ENCODE measurements at regions not wholly inside any gene's neighbourhood (a gene's known extent, or its start where the extent isn't known, plus 50 kb on each side); places are given as distances from the start of the nearest gene placed in this dataset.

DNA sequence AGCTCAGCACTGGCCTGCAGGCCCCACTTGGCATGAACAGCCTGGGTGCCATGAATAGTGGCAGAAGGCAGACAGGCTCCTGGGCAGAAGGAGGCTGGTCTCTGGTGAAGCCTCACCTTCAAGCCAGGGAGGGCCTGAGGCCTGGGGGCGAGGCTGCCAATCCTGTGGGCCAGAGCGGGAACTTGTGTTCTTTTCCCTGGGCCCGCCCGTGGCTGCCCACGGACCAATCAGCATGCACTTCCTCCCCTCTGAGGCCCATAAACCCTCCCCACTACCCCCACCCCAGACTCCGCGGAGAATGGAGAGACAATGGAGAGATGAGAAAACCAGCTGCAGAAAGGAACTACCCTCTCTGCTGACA is 283.8 kb upstream of the ROBO1 start:
- ATAC-seq, result no peak
- H3K4me3 ChIP-seq (ENCODE audit: low read depth in 2 of 2, low read length in 2 of 2), result no peak overlapping the region
- in situ Hi-C loops (cut with HindIII; ENCODE audit: low pct_unique_long_range_greater_than_20kb, low sequenced_read_pairs) (no loop called here), intact Hi-C loops (cut with micrococcal nuclease; ENCODE audit: unreplicated experiment) (no loop called here)
- H3K36me3 ChIP-seq (ENCODE audit: control insufficient read depth, insufficient read depth, low read length), result no peaks in the 10 kb centered on the region
- H3K9me3 ChIP-seq (ENCODE audit: control insufficient read depth, insufficient read depth, low read depth, low read length), result no peaks in the 10 kb centered on the region
- CTCF ChIA-PET, result no interaction called here
- no peaks in the 10 kb centered on the region for H3K27me3 ChIP-seq (ENCODE audit: control insufficient read depth, insufficient read depth, low read length)
- BruUV-seq (replicated peaks), result no TSS peak
- POLR2A ChIA-PET, result no interaction called here
- TF ChIP-seq TCF7L2 (IDR thresholded peaks at IDR 0.05; ENCODE audit: low read depth, low read length), result no peak
- TF ChIP-seq, protein P1, sequence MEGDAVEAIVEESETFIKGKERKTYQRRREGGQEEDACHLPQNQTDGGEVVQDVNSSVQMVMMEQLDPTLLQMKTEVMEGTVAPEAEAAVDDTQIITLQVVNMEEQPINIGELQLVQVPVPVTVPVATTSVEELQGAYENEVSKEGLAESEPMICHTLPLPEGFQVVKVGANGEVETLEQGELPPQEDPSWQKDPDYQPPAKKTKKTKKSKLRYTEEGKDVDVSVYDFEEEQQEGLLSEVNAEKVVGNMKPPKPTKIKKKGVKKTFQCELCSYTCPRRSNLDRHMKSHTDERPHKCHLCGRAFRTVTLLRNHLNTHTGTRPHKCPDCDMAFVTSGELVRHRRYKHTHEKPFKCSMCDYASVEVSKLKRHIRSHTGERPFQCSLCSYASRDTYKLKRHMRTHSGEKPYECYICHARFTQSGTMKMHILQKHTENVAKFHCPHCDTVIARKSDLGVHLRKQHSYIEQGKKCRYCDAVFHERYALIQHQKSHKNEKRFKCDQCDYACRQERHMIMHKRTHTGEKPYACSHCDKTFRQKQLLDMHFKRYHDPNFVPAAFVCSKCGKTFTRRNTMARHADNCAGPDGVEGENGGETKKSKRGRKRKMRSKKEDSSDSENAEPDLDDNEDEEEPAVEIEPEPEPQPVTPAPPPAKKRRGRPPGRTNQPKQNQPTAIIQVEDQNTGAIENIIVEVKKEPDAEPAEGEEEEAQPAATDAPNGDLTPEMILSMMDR (IDR thresholded peaks at IDR 0.05), result no peak
- TF ChIP-seq POLR2AphosphoS5 (IDR thresholded peaks at IDR 0.05; ENCODE audit: low read depth, low read length), result no peak
- no peak for TF ChIP-seq SIN3A (IDR thresholded peaks at IDR 0.05; ENCODE audit: borderline replicate concordance, insufficient read depth, low read depth, low read length)
- TF ChIP-seq, protein P2, sequence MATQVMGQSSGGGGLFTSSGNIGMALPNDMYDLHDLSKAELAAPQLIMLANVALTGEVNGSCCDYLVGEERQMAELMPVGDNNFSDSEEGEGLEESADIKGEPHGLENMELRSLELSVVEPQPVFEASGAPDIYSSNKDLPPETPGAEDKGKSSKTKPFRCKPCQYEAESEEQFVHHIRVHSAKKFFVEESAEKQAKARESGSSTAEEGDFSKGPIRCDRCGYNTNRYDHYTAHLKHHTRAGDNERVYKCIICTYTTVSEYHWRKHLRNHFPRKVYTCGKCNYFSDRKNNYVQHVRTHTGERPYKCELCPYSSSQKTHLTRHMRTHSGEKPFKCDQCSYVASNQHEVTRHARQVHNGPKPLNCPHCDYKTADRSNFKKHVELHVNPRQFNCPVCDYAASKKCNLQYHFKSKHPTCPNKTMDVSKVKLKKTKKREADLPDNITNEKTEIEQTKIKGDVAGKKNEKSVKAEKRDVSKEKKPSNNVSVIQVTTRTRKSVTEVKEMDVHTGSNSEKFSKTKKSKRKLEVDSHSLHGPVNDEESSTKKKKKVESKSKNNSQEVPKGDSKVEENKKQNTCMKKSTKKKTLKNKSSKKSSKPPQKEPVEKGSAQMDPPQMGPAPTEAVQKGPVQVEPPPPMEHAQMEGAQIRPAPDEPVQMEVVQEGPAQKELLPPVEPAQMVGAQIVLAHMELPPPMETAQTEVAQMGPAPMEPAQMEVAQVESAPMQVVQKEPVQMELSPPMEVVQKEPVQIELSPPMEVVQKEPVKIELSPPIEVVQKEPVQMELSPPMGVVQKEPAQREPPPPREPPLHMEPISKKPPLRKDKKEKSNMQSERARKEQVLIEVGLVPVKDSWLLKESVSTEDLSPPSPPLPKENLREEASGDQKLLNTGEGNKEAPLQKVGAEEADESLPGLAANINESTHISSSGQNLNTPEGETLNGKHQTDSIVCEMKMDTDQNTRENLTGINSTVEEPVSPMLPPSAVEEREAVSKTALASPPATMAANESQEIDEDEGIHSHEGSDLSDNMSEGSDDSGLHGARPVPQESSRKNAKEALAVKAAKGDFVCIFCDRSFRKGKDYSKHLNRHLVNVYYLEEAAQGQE (IDR thresholded peaks at IDR 0.05; ENCODE audit: insufficient read depth in 1 of 2, low read depth in 2 of 2, low read length in 1 of 2), result no peak
- H3K27ac ChIP-seq (ENCODE audit: low read length), result no peak overlapping the region
- no peak for DNase-seq (ENCODE audit: low read depth, low spot score)
- no peaks in the 10 kb centered on the region for H3K4me1 ChIP-seq (ENCODE audit: control insufficient read depth, insufficient read depth, low read length)

DNA sequence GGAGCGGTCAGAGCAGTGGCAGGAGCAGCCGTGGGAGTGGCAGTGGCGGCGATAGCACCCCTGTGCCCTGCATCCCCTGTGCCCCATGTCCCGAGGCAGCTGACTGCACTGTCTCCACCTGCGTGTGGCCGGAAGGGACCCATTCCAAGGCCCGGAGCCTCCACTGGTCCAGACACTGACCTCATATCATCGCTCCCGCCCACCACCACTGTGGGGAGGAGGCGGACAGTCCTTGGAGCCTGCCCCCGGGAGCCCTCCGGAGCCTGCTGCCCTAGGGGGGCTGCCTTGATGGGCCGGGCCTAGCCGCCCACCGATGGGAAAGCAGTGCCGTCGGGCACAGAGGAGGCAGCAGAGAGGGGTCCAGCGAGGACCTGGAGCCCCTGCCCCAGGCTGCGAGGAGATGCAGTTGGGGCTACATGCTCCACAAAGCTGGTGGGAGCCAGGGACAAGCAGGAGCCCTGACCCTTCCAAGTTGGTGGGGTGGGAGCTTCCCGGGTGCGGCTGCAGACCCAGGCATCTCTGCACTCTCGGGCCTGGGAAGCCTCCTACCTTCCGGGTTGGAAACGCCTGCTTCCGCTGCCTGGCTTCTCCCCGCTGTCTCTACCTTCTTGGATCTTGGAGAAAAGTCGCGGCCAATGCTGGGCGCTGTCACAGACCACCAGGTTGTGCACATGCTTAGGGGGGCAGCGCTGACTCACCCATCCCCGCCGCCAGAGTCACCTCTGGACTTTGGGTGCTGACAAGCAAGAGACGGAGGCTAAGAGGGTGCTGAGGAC is 283.2 kb upstream of the ROBO1 start:
- TF ChIP-seq SIN3A (IDR thresholded peaks at IDR 0.05; ENCODE audit: borderline replicate concordance, insufficient read depth, low read depth, low read length), result no peak
- TF ChIP-seq, protein P1 (IDR thresholded peaks at IDR 0.05), result no peak
- no peak for TF ChIP-seq TCF7L2 (IDR thresholded peaks at IDR 0.05; ENCODE audit: low read depth, low read length)
- TF ChIP-seq, protein P2 (IDR thresholded peaks at IDR 0.05; ENCODE audit: insufficient read depth in 1 of 2, low read depth in 2 of 2, low read length in 1 of 2), result no peak
- TF ChIP-seq POLR2AphosphoS5 (IDR thresholded peaks at IDR 0.05; ENCODE audit: low read depth, low read length), result no peak
- in situ Hi-C loops (cut with HindIII; ENCODE audit: low pct_unique_long_range_greater_than_20kb, low sequenced_read_pairs), result no loop called here
- POLR2A ChIA-PET, result no interaction called here
- no TSS peak for BruUV-seq (replicated peaks)
- CTCF ChIA-PET, result no interaction called here
- no peak for ATAC-seq
- intact Hi-C loops (cut with micrococcal nuclease; ENCODE audit: unreplicated experiment), result no loop called here
- DNase-seq (ENCODE audit: low read depth, low spot score), result no peak
- no peak overlapping the region for H3K4me3 ChIP-seq (ENCODE audit: low read depth in 2 of 2, low read length in 2 of 2)
- H3K36me3 ChIP-seq (ENCODE audit: control insufficient read depth, insufficient read depth, low read length), result no peaks in the 10 kb centered on the region
- H3K27me3 ChIP-seq (ENCODE audit: control insufficient read depth, insufficient read depth, low read length), result no peaks in the 10 kb centered on the region
- H3K9me3 ChIP-seq (ENCODE audit: control insufficient read depth, insufficient read depth, low read depth, low read length), result no peaks in the 10 kb centered on the region
- no peak overlapping the region for H3K27ac ChIP-seq (ENCODE audit: low read length)
- H3K4me1 ChIP-seq (ENCODE audit: control insufficient read depth, insufficient read depth, low read length), result no peaks in the 10 kb centered on the region

All from Panc1 (cell line).